Thyroid gland (tissue), 4 donors: ENCODE measurements at regions not wholly inside any gene's neighbourhood (a gene's known extent, or its start where the extent isn't known, plus 50 kb on each side); places are given as distances from the start of the nearest gene placed in this dataset.

ENCODE experiments used
- CTCF ChIP-seq, 6 experiments: fragments of 200-600 bp in 3 of 6; fragments of 450-650 bp in 3 of 6; sonication (generic) in 3 of 6; IDR thresholded peaks; one replicate each; pipeline ENCODE4 v1.5.1; 2016 to 2019; ENCODE audit warnings: antibody characterized with exemption in 6 of 6, mild to moderate bottlenecking in 2 of 6, inconsistent platforms in 1 of 6, moderate library complexity in 1 of 6
- POLR2A ChIP-seq, 2 donors: fragments of 450-650 bp; IDR thresholded peaks; one replicate each; pipeline ENCODE4 v1.6.1; 2017; ENCODE audit warnings: antibody characterized with exemption in 2 of 2, mild to moderate bottlenecking in 2 of 2, moderate library complexity in 1 of 2

GRCh38 chr12:83664650-83665049 is 977.9 kb downstream of the TMTC2 start:
- TF ChIP-seq CTCF (IDR thresholded peaks at IDR 0.05) = no peak
- TF ChIP-seq POLR2A (IDR thresholded peaks at IDR 0.05) = no peak
